Lower leg skin (tissue), 3 donors: ENCODE measurements at regions not wholly inside any gene's neighbourhood (a gene's known extent, or its start where the extent isn't known, plus 50 kb on each side); places are given as distances from the start of the nearest gene placed in this dataset.

Experiments
- POLR2A ChIP-seq, 2 donors: fragments of 450-650 bp; IDR thresholded peaks; one replicate each; pipeline ENCODE4 v1.6.1; 2016 to 2017; ENCODE audit warnings: antibody characterized with exemption in 2 of 2, mild to moderate bottlenecking in 1 of 2, moderate library complexity in 1 of 2
- TF ChIP-seq, protein P1 (sequence below), 3 donors: fragments of 450-650 bp; IDR thresholded peaks; one replicate each; pipeline ENCODE4 v1.5.1; 2016; ENCODE audit warnings: antibody characterized with exemption in 3 of 3, mild to moderate bottlenecking in 3 of 3, moderate library complexity in 2 of 3

DNA sequence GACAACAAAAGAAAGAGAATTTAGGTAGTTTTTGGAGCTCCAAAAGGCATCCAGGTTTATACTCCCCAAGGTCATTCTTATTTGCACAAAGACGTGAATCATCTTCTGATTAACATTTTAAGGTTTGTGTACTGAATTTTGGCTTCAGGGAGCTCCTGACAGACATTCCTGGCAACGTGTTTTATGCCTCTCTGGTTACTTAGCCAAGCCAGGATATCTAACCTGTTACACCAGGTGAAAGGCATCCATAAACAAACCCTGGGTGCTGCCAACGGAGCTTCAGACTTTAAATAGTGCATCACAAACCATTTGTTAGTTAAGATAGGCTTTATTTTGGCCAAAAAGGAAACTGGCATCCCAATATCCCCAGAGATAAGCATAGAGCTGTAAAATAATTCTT is 997.3 kb downstream of the ARAP2 start:
- TF ChIP-seq, protein P1, sequence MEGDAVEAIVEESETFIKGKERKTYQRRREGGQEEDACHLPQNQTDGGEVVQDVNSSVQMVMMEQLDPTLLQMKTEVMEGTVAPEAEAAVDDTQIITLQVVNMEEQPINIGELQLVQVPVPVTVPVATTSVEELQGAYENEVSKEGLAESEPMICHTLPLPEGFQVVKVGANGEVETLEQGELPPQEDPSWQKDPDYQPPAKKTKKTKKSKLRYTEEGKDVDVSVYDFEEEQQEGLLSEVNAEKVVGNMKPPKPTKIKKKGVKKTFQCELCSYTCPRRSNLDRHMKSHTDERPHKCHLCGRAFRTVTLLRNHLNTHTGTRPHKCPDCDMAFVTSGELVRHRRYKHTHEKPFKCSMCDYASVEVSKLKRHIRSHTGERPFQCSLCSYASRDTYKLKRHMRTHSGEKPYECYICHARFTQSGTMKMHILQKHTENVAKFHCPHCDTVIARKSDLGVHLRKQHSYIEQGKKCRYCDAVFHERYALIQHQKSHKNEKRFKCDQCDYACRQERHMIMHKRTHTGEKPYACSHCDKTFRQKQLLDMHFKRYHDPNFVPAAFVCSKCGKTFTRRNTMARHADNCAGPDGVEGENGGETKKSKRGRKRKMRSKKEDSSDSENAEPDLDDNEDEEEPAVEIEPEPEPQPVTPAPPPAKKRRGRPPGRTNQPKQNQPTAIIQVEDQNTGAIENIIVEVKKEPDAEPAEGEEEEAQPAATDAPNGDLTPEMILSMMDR (IDR thresholded peaks at IDR 0.05): no peak
- no peak for TF ChIP-seq POLR2A (IDR thresholded peaks at IDR 0.05)
